Activated T-cell treated with anti-CD3 and anti-CD28 coated beads for 48 hours (primary cell): ENCODE measurements at regions not wholly inside any gene's neighbourhood (a gene's known extent, or its start where the extent isn't known, plus 50 kb on each side); places are given as distances from the start of the nearest gene placed in this dataset.
"Not testable (repeated sequence)": the region's sequence is repeated elsewhere in the genome, so short reads cannot be mapped to it uniquely, and the experiment has no call there.

Source experiments
- DNase-seq: peaks from one replicate; pipeline ENCODE4 v3.0.0-alpha.2; 2020; ENCODE audit warnings: low read depth

- not testable (repeated sequence) for DNase-seq
Observed at GRCh38 chr7:67916111-67916510, 919.5 kb downstream of the TYW1 start.

DNA sequence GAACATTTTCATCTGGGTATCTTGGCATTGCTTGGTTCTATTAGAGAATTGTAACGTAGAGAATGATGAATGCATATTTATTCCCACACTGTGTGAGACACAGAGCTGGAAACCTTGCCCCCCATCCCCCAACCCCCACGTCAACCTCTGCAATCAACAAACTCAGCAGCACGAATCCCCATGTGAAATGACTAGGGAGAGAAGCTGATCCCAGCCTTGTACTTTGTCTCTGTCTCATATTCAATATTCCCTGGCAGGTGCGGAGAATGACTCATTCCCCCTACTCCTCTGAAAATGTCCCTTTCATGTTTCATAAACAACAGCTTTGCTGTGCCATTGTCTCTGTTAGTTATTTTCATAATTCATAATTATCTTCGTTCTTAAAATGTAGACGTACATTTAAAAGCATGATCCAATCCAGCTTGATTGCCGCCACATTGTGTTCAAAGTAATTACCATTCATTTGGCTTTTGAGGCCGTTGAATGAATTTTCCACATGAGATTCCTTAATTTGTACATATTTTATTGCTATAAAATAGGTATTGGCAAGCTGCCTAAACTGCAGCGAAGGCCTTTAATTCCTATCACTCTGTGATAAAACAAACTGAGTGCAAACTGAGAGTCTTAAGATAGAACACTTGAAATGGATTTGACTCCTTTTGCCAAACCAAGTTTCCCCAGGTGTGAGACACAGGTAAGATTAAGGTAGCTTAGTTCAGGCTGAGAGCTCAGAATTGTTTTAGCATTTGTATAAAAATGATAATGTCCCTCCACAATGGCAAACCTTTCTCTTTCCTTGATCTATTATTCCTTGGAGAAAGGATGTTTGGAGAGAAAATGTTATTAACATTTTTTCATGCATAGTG lies 920.2 kb downstream of the TYW1 start:
- no peak for DNase-seq

- DNase-seq, result no peak
Observed at GRCh38 chr7:67917437-67917755, 920.8 kb downstream of the TYW1 start.

DNA sequence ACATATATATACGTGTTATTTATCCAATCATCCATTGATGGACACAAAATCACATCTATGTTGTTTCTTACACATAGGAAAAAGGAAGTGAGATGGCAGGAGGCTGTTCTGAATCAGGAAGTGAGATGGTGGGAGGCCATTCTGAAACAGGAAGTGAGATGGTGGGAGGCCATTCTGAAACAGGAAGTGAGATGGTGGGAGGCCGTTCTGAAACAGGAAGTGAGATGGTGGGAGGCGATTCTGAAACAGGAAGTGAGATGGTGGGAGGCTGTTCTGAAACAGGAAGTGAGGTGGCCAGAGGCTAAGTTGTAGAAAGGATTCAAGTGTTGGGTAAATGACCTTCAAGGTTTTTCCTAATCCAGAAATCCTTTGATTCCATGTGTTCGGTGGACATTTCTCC lies 921.5 kb downstream of the TYW1 start:
- DNase-seq, result no peak

DNA sequence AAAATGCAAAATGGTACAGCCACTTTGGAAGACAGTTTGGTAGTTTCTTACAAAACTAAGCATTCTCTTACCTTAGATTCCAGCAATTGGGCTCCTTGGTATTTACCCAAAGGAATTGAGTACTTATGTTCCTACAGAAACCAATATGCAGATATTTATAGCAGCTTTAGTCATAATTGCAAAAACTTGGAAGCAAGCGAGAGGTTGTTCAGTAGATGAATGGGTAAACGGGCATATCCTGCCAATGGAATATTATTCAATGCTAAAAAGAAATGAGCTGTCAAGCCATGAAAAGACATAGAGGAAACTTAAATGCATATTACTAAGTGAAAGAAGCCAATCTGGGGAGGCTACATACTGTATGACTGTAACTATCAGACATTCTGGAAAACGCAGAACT lies 926.7 kb downstream of the TYW1 start:
- no peak for DNase-seq

- DNase-seq, result no peak
Observed at GRCh38 chr7:67928141-67928540, 931.5 kb downstream of the TYW1 start.

- DNase-seq, result not testable (repeated sequence)
Observed at GRCh38 chr7:67936447-67936846, 939.8 kb downstream of the TYW1 start.

DNA sequence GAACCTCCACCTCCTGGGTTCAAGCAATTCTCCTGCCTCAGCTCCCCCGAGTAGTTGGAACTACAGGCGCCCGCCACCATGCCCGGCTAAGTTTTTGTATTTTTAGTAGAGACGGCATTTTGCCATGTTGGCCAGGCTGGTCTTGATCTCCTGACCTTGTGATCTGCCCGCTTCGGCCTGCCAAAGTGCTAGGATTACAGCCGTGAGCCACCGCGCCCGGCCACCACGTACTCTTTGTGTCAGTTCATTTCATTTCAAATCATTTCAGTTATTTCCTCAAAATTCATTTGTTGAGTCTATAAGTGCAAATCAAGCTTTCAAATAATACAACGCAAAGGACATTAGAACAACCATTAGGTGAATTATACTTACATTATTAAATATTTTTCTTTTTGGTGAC lies 943.8 kb downstream of the TYW1 start:
- DNase-seq, result no peak

GRCh38 chr7:67947191-67947590 lies 950.6 kb downstream of the TYW1 start:
- no peak for DNase-seq

DNA sequence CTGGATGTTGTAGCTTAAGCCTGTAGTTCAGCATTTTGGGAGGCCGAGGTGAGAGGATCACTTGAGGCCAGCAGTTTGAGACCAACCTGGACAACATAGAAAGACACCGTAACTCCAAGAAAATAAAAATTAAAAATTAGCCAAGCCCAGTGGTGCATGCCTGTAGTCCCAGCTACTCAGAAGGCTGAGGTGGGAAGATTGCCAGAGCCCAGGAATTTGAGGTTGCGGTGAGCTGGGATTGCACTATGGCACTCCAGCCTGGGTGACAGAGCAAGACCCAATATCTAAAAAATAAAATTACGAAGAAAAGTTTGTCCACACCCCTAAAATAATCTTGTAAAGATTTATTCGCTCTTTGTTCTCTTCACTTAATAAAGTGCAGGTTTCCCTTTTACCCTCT lies 951.0 kb downstream of the TYW1 start:
- no peak for DNase-seq

- no peak for DNase-seq
Observed at GRCh38 chr7:67950321-67951083, 953.9 kb downstream of the TYW1 start.

DNA sequence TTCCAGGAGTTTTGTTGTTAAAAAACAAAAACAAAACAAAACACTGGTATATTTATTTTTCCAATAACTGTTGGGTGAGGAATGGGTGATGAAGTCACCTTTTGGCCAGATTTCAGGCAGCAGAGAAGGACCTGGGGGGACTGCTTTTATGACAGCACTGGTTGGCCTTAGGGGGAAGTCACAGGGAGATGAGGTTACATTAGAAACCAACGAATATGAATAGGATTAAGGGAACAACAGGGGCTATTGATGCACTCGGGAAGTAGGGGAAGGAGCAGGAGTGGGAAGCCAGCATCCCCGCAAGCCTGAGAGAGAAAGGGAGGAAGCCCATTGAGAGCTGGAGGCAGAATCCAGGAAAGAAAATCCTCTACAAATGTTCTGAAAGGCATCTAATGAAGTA lies 958.4 kb downstream of the TYW1 start:
- DNase-seq, result no peak

GRCh38 chr7:67962863-67963262 lies 966.2 kb downstream of the TYW1 start:
- DNase-seq, result no peak

DNA sequence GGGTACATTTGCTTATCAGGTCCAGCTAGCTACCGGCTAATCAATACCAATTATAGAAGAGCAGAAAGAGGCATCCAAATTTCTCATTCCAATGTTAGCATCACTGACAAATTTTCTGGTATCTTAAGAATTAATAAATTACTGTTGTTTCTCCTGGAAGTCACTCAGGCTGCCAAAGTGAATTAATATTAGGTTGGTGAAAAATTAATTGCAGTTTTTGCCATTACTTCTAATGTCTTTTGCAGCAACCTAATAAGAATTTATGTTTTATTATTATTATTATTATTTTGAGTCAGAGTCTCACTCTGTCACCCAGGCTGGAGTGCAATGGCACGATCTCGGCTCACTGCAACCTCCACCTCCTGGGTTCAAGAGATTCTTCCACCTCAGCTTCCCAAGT lies 979.9 kb downstream of the TYW1 start:
- DNase-seq, result no peak

GRCh38 chr7:67983486-67983885 lies 986.9 kb downstream of the TYW1 start:
- no peak for DNase-seq

- no peak for DNase-seq
Observed at GRCh38 chr7:67984326-67984725, 987.7 kb downstream of the TYW1 start.

DNA sequence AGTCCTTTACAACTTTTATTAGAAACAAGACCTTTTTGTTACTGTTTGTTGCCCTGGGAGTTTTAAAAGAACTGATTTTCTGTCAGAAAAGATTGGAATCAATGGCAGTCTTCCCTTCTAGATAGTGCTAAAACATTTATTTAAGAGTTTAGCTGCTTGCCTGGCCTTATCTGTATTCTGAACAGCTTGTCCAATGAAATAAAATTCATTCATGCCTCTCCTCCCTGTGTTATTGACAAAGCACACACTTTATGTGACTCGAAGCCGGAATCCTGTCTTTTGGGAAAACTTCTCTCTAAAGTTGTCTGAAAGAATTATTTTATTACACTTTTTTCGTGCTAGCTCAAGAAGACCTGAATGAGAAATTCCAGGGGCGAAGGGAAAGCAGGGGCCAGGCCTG lies 992.5 kb downstream of the TYW1 start:
- no peak for DNase-seq

DNA sequence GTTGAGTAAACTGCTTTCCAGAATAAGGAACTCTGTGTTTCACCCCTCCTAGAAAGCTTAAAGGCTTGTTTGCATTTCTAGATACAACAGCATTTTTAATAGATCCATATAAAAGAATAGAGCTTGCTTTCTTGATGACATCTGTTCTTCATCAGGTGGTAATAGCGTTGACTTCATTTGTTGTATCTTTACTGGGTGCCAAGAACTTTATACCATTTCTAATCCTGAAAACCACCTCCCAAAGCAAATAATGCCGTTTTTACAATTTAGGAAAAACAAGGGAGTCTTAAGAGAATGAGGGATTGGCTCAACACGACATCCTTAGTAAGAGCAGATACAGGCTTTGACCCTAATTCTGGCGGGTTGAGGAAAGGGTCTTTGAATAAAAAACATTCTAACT lies 993.4 kb downstream of the TYW1 start:
- DNase-seq, result no peak

DNA sequence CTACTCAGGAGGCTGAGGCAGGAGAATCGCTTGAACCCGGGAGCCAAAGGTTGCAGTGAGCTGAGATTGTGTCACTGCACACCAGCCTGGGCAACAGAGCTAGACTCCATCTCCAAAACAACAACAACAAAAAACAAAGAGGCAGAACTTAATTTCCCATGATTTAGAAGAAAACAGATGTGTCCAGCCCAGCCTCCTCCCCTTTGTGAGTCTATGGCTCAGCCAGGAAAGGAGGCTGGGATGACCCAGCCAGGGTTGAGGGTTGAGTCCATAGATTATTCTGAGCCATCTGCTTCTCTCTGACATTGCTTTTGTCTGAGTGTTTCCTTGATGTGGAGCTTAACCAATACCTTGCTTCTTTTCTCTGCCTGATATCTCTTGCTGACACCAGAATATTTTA lies 994.1 kb downstream of the TYW1 start:
- no peak for DNase-seq

DNA sequence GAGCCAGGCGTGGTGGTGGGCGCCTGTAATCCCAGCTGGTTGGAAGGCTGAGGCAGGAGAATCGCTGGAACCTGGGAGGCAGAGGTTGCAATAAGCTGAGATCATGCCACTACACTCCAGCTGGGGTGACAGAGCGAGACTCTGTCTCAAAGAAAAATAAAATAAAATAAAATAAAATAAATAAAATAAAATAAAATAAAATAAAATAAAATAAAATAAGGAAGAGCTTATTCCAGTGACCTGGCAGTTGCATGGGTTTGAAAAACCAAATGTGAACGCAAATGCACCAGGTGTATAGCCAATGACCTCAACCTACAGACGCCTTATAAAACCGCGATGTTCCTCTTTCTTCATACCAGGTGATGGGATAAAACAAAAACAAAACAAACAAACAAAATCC lies 995.7 kb downstream of the TYW1 start:
- DNase-seq, result no peak

- no peak for DNase-seq
Observed at GRCh38 chr7:68005992-68006391, 1009.4 kb downstream of the TYW1 start.

GRCh38 chr7:68006619-68007018 lies 1010.0 kb downstream of the TYW1 start:
- no peak for DNase-seq

- DNase-seq, result no peak
Observed at GRCh38 chr7:68009716-68010115, 1013.1 kb downstream of the TYW1 start.
